ENCODE measurements at regions not wholly inside any gene's neighbourhood (a gene's known extent, or its start where the extent isn't known, plus 50 kb on each side); places are given as distances from the start of the nearest gene placed in this dataset.
"Not testable (repeated sequence)": the region's sequence is repeated elsewhere in the genome, so short reads cannot be mapped to it uniquely, and the experiment has no call there.

DNA sequence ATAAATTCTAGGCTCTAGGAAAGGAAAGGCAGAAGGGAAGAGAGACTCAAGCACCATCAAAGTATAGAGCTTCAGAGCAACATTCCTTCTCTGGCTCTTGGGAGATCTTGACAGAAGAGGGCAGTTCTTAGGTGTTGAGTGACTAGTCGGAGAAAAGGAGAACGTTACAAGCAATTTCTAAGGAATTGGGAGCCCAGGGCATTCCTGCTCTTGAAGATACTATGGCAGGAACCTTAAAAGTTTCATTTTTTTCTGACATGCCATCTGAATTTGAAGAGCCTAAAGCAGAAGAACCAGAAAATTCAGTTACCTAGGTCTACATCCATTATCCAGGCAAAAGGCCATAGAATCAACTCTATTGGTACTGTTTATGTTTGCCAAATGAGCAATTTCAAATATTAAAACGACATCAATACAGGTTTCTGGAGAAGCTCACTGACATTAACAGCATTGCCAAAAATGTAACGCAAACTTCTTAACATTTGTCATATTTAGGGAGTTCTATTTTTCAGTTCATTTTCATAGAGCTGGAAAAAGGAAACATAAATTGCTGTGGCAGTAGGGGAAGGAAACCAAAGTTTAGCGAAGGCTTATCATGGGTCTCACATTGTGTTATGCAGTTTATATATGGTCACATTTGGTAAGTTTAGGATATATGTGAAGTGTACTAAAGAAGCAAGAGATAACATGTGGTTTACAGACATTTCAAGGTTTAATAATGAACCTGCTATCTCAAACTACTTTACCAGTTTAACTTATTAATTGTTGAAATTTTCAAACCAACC, 210.1 kb upstream of the NRIP1 start:
- no peak for DNase-seq (ENCODE audit: low read depth in 4 of 4, low spot score in 2 of 4)

DNA sequence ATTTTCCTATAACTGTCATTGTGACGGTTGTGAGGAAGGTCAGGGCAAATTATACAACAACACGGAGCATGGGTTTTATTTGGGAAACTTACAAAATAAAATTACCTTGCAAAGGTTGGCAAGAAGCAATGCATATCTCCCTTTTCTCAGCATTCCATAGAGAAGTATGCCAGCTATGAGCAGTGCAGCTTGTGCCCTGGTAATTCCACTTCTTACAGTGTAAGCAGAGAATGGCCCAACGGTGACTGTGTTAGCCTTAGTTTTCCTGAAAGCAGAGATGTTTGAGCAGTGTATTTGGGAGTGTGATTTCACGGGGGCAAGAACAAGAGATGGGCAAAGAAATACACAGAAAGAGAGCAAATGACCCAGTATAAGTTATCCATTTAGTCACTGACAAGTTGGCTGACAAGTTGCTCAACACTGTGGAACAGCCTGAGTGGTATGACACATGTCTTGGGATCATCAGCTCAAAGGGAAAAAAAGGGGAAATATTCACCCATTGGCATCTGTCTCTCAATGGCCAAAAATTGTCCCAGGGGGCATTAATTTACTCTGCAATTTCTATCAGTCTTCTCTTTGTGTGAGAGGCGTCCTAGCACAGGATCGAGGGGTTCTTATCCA, 210.9 kb upstream of the NRIP1 start:
- no peak for DNase-seq (ENCODE audit: low read depth in 4 of 4, low spot score in 2 of 4)

DNA sequence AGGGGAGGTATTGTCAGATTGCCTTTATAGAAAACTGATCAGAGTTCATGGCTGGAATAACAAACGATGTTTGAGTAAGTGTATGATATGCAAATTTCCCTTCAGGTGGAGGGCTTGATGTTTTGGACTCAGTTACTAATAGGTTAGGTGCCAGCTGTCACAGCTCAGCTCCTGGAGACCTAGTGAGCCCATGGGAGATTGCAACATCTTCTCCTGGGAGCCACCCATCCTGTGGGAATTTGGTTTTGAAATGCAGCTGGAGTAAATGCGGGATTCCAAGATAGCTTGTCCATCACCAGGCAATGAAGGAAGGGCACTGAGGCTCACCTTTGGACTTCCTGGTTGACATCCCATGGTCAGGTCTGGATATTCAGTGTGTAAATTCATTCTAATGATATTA, 211.4 kb upstream of the NRIP1 start:
- no peak for DNase-seq (ENCODE audit: low read depth in 4 of 4, low spot score in 2 of 4)

DNA sequence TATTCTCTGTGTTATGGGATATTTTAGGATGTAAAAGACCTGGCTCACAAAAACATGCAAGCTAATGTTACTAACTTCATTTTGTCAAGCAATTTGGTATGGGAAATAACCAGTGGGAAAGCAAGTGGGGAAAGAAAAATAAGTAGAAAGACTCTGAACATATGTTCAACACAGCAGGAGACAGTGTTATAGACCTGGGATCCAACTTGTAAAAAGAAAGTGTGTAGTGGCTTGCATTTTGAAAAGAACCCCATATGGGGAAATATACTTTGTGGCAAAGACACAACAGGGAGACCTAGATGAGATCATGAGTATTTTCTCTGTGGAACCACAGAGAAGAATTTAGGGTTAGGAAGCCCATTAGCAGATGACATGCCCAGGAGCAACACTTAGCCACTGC, 212.7 kb upstream of the NRIP1 start:
- no peak for DNase-seq (ENCODE audit: low read depth in 4 of 4, low spot score in 2 of 4)

DNA sequence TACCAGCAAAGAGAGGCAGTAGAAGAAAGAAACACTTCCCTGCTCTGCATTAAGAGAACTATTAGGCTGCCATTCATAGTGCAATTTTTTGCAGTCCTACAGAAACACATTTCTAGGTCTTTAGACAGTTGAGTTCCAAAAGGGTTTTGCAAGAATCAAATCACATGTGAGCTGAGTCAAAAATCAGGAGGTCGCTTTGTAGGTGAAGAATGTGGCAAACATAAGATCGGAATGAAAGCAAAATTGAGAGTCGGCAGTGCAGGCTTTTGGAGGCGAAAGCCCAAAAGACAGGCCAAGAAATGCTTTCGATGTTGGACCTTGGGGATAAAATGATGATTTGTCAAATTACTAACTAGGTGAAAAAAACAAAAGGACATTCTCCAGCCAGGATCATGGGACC, 213.5 kb upstream of the NRIP1 start:
- no peak for DNase-seq (ENCODE audit: low read depth in 4 of 4, low spot score in 2 of 4)

DNA sequence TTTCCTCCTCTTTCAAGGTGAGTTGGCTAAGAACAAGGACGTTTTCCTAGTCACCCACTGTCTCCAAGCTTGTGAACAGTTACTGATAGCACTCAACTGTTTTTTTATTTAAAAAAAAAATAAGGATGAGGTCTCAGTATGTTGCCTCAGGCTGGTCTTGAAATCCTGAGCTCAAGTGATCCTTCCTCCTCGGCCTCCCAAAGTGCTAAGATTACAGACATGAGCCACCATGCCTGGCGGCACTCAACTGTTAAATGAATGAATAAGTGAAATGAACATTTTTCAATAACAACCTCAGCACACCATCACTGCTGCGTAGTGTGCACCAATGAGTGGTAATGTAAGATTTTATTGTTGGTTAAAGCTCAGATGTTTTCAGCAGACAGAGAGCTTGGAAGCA, 214.1 kb upstream of the NRIP1 start:
- no peak for DNase-seq (ENCODE audit: low read depth in 4 of 4, low spot score in 2 of 4)

DNA sequence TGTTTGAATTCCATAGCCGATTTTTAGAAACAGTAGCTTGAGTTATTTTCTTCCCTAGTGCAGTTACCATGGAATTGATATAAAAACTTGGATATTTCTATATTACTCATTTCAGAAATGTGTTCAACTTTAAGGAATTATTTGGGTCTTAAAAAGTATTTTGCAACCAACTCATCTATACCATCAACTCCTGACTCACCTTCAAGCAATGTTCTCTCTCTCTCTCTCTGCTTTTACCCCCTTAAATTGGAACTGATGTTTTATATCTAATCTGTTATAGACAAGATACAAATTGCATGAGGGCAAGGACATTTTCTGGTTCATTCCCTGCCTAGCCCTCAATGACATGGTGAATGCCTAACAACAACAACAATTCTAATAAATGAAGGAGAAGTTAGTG, 214.7 kb upstream of the NRIP1 start:
- no peak for DNase-seq (ENCODE audit: low read depth in 4 of 4, low spot score in 2 of 4)

DNA sequence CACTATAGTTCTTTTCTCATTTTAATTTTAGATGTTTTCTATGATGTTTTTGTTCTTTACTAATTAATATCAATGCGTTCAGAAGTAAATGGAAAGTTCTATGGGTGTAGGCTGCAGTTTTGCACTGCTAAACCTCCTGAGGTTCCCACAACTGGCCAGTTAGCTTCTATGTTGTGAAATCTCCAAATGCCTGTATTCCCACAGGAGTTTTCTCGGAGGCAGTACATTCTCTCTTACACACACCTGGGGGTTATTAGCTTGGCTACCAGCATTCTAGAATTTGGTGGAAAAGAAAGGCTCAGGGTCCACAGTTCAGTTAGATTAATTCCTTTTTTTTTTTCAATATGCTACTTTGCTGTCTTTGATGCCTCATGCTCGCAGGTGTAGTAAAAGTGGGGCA, 216.9 kb upstream of the NRIP1 start:
- no peak for DNase-seq (ENCODE audit: low read depth in 4 of 4, low spot score in 2 of 4)

DNA sequence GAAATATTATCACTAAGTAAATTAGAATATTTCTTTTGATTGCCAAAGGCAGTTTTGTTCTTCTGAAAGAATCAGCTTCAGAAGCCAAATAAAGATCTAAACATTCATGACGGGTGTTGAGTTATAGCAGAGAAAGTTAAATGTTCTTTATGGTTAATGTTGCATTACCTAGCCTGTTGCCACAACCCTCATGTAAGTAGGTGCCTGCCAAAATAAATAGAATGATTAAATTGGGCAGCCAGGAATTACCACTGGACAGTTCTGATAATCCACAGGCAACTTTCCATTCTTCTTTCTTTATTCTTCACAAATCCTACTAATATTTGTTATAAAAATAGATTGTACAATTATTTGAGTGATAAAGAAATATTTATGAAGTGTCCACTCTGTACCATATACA, 217.9 kb upstream of the NRIP1 start:
- no peak for DNase-seq (ENCODE audit: low read depth in 4 of 4, low spot score in 2 of 4)

DNA sequence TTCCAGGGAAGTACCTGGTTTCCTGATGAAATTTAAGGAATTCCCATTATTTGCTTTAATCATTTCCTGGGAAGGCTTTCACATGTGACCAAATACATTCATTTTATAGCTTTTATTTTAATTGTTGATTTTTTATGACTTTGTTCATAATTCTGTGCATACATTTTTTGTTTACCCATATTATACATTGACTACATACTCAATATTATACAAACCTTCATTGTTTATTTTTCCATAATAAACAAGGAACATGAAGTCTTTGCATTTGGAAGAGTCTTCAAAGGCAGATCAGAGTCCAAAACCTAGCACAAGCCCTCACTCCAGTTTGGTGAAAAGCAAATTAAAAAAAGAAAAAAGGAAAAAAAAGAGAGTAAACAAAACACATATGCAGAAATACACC, 218.3 kb upstream of the NRIP1 start:
- no peak for DNase-seq (ENCODE audit: low read depth in 4 of 4, low spot score in 2 of 4)

DNA sequence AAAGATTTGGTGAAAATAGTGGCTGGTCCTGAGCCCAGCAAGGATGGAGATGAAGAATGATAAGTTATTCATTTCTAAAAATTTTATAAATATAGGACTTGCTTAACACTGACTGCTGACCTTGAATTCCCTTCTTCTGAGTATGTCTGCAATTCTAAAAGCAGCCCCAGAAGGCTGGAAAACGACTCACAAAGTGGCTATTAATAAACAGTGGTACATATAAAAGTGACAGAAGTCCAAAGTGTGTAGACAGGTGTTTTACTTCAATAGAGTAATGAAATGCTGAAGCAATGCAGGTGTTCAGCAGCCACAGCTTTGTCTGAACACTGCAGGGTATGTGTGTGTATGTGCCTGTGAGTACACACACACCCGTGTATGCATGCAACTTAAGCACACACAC, 219.0 kb upstream of the NRIP1 start:
- DNase-seq (ENCODE audit: low read depth in 4 of 4, low spot score in 2 of 4): no peak

DNA sequence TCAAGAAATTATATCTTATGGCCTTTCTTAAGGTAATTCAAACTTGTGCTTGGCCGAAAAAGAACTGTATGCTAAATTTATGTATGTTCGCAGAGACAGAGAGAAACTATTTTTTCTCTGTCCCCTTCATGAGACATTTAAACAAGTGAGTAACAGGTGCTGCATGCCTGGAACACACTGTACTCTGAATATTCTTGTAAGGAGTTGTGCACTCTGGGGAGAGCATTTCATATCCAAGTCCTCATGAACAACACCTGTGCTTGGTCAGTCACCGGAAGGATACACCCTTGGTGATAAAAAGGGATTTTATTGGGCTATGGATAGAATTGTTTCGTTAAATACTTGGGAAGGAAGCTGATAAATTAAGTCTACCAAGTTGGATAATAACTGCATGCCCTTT, 220.8 kb upstream of the NRIP1 start:
- DNase-seq (ENCODE audit: low read depth in 4 of 4, low spot score in 2 of 4): no peak

DNA sequence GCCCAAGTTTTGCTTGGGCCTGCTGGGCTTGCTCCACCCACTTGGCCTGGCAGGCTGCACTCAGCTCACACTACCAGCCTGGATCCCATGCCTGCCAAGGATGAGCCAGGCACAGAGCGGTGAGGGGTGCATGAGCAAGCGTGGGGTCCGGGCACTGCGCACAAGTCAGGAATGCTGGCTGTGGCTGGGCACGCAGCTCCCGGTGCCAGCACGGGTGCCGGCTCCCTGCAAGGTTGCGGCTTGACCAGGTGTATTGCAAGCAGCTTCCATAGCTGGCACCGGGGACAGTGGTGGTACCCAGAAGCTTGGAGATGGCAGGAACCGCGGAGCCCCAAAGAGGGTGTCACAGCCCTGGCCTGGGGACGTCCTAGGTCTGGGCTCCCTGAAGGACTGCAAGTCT, 224.4 kb upstream of the NRIP1 start:
- no peak for DNase-seq (ENCODE audit: low read depth in 4 of 4, low spot score in 2 of 4)

DNA sequence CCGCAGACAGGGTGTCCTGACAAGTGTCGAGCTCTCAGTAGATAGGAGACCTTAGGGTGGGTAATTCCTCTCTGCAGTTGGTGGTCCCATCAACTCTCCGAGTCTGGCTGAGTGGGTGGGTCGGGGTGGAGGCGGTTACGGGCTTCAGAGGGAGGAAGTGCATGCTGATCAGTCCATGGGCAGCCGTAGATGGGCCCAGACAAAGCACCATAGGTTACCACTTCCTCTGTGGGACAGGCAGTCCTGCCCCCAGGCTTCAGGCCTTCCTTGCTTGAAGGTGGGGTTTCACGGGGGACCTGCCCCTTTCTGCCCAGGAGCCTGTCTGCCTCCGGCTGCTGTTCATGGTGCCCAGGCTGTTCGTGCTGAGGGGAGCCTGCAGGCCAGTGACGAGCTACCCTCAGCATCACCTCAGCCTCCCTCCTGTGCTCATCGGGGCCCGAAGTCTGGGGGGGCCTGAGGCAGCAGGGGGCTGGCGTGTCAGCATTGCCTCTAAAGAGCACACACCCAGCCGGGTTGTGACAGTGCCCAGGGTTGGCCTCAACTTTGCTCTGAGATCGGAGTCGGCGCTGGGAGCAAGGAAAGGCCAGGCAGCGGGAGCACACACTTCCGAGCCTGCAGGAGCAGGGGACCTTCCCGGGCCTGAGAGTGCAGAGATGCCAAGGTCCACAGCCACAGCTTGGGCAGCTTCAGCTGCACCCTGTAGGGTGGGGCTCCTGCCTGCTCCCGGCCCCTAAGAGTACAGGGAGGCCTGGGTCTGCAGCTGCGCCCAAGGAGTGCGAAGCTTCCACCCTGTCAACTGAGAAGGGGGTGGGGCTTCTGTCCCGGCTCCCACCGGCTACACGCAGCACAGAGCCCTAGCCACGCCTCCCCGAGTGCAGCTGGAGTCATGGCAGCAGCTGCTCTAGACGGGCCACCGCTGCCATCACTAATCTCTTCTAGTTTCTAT, 225.4 kb upstream of the NRIP1 start:
- DNase-seq (ENCODE audit: low read depth in 4 of 4, low spot score in 2 of 4): peak in 3 of 4 donors; percentile 28 to 61 (median 41)

DNA sequence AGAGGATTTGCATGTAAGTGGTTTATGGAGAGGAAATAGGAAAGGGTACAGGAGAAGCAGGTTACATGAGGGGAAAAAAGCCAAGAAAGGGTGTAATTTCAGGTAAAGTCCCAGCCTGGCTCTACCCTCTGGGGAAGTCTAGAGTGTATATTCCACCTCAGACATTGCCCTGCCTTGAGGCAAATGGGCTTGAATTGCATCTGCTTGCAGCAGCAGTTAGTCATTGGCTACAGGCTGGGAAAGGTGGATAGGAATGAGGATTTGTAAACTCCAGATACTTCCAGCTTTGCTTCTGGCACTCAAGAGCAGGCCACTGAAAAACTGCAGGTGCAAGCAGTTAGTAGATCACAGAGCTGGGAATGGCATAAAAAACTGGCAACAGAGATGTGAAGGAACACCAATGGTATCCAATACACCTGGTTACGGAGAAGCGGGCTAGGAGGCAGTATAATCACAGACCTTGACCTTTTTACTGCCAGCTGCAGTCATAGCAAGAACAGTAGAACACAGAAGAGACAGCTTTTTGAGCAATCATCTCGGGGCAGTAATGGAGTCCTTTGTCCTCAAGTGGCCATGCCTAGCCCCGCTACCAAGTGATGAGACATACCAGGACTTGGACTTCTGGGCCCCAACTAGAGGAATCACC, 226.9 kb upstream of the NRIP1 start:
- DNase-seq (ENCODE audit: low read depth in 4 of 4, low spot score in 2 of 4): no peak

DNA sequence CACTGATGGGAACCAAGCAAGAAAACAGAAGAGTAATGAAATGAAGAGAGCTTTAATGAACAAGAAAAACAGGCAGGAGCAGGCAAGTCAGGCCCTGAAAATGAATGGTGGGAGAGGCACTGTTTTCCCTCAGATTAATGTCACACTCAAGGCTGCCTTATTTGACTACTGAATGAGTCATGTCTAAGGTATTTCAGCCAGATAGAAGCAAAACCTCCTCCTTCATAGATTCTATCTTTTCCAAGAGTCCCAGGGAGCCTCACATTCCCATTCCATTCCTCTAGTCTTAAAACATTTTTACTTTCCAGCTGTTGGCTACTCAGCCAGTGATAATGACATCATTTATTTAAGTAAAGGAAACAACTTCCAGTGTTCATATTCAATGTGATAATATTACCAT, 228.4 kb upstream of the NRIP1 start:
- DNase-seq (ENCODE audit: low read depth in 4 of 4, low spot score in 2 of 4): no peak

DNA sequence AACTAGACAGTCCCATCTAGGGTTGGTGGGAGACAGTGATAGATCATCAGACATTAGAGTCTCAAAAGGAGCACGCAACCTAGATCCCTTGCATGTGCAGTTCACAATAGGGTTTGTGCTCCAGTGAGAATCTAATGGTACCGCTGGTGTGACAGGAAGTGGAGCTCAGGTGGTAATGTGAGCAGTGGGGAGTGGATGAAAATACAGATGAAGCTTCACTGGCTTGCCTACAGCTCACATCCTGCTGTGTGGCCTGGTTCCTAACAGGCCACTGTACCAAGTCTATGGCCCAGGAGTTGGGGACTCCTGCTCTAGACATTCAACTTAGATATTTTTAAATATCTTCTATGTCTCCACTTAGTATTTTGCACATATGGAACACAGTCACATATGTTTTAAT, 231.1 kb upstream of the NRIP1 start:
- DNase-seq (ENCODE audit: low read depth in 4 of 4, low spot score in 2 of 4): no peak

DNA sequence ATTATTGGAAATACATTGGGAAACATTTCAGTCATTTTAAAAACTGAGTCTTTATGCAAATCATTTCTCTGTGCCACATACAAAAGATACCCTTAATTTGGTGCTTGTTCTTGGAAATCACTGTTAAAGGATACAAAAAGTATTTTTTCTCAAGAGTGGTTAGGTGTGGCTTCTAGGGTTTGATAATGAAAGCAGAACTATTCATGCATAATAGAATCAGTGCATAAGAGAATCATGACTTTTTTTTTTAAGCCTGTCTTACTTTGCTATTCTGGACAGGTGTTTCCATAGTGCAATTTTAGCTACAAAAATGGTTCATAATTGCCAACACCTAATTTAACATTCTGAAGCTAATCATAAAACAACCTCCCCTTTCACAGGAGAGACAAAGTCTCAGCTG, 233.0 kb upstream of the NRIP1 start:
- DNase-seq (ENCODE audit: low read depth in 4 of 4, low spot score in 2 of 4): no peak

DNA sequence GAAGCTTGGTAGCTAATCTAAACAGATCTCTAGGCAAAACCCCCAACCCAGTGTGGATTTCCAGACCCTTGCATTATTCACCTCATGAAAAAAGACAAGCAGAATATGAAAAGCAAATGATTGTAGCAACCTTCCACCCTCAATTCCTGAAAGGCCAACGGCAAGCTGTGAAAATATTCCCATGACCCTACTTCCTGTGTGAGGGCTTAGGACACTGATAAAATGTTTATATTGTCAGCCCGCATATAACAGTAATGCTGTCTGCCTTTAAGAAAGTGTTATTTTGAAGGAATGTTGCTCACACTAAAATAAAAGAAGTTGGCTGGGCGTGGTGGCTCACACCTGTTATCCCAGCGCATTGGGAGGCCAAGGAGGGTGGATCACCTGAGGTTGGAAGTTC, 233.5 kb upstream of the NRIP1 start:
- DNase-seq (ENCODE audit: low read depth in 4 of 4, low spot score in 2 of 4): no peak

DNA sequence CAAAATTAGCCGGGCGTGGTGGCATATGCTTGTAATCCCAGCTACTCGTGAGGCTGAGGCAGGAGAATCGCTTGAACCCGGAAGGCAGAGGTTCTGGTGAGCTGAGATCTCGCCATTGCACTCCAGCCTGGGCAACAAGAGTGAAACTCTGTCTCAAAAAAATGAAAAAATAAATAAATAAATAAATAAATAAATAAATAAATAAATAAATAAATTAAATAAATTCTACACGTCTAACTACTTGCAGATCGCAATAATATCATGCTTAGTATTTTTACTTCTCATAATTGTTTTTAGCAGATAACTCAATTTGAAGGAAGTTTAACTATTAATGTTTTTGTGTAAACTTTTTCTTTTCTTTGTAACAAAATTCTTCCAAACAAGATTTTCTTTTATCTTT, 234.0 kb upstream of the NRIP1 start:
- not testable (repeated sequence) for DNase-seq (ENCODE audit: low read depth in 4 of 4, low spot score in 2 of 4)

DNA sequence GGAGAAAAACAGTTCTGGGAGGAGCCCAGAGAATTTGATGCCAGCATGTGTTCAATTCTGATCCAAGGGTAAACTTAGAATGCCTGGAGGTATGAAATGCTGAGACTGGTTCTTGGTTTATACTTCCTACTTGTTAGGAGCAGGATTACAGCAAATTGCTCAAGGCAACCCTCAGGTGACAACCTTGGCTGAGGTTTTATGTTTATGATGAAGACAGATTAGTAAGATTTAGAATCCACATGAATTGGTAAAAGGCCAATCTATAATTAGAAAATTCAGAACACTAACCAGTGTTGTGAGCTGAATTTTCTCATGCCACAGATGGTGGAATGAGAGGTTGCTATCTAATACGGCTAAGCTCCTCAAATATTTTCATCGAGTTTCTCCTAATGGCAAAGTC, 235.3 kb upstream of the NRIP1 start:
- no peak for DNase-seq (ENCODE audit: low read depth in 4 of 4, low spot score in 2 of 4)
